ELF-1 (cell line): ENCODE measurements at regions not wholly inside any gene's neighbourhood (a gene's known extent, or its start where the extent isn't known, plus 50 kb on each side); places are given as distances from the start of the nearest gene placed in this dataset.
"Not testable (repeated sequence)": the region's sequence is repeated elsewhere in the genome, so short reads cannot be mapped to it uniquely, and the experiment has no call there.

ENCODE experiments used
- DNase-seq: peaks from one replicate; pipeline ENCODE4 v3.0.0-alpha.2; 2016; ENCODE audit warnings: low read depth, low spot score

DNA sequence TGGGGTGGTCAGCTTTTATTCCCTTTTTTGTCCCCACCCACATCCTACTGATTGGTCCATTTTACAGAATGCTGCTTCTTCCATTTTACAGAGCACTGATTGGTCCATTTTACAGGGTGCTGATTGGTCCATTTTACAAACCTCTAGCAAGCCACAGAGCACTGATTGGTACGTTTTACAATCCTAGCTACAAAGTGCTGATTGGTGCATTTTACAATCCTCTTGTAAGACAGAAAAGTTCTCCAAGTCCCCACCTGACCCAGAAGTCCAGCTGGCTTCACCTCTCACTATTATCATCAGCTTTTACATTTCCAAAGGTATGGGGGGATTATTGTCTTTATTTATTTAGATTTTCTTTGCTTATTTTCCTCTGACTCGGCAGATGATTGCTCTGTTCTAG, 390.4 kb upstream of the STXBP6 start:
- not testable (repeated sequence) for DNase-seq

DNA sequence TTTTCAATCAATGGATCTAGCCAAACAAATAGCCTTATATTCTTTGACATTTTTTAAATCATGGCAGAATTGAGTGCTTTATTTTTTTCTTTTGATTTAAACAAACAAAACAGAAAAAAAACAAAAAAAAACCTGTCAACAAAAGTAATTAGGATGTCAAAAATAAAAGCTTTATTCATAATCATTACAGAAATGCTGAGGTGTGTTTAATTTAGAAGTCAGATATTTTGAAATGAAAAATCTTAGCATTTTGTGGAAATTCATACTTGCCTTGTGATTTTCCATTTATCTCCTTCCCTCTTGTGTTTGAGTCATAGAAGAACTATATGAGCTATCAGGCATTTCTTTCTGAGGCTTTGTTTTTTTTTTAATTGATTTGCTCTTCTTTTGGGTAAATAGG, 387.0 kb upstream of the STXBP6 start:
- DNase-seq = no peak

DNA sequence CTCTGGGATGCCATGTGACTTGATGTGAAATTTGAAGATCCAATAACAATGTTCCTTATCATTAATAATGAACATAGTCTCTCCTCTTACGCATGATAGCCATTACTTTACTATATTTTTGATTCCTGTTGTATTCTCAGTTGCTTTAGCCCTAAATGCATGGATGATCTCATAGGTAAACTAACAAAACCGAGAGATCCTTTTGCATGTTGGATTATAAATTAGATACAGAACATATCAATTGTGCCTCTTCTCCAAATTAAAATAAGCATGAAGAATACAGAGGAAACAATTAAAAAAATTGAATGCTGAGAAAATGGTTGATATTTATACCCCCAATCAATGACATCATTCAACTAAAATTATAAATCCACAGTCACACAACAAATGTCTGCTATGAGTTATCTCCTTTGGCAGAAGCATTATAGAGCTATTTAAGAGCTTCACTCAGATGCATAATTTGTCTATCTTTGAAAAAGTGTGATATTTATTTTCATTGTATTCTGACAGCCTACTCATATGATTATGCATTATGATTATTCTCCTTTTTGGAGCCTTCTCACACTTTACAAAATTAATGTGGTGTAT, 386.4 kb upstream of the STXBP6 start:
- DNase-seq = no peak

DNA sequence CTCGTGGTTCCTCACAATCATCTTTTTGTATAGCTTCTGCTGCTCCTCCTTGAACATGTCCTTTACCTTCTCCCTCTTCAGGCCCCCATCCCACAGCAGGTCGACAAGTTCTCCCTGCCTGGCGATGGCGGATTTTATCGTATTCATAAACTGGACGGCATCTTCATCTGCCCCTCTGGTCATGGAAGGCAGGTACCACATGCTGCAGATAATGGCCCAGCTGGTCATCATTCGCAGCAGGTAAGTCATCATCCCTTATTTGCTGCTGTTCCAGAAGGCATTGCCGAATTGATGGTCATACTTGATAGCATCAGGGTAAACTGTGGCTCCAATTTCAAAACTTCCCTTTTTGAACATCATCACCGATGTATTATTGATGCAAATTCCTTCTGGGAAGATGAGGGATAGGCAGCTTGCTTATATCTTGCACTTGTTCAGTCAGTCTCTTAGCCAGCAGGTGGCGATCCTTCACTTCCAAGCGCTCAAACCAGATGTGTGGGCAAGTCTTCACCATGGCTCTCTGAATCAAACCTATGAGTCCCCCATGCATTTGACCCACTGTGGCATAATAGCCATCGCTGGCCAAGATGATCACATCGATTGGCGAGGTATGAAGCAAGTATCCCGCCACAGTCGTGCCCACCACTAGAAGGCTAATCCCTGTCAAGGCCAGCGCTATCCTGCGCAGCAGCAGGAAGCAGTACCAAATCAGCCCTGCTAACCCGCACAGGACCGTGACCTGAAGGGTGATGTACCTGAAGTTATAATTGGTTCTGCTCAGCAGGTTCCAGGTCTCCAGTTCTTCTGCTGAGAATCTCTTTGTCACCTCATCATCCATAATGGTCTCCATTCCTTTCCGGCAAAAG, 381.5 kb upstream of the STXBP6 start:
- DNase-seq = peak; percentile 51

DNA sequence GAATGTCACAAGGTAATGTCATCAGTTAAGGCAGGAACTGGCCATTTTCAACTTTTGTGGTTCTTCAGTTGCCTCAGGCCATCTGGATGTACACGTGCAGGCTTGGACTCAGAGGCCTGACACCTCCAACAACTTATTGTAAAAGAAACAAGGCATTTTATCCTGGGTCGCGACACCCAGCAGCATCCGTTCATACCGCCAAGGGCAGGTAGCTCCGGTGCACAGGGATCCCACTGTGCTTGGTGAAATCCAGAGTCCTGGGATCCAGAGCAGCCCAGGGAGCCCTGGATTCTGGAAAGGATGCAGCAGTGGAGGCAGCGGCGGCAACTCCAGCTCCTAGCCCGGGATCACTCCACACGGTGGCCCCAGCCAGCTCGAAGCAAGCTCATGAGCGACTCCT, 380.9 kb upstream of the STXBP6 start:
- no peak for DNase-seq

DNA sequence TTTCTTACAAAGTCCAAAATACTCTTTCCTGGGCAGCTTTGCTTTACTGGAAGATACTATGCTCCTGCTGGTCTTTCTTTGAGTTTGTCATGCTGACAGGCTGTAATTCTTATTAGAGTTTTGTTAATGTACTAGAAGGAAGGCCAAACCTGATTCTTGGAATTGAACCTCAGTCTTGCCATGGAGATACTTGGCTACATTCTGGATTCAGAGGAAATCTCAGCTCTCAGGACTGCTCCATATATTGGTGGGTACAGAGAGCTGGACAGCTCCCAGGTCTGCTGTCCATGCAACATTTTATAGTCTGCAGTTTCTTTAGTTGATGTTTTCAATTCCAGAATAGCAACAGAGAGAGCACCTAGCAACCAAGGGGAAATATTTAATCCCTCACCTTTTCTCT, 363.1 kb upstream of the STXBP6 start:
- no peak for DNase-seq

DNA sequence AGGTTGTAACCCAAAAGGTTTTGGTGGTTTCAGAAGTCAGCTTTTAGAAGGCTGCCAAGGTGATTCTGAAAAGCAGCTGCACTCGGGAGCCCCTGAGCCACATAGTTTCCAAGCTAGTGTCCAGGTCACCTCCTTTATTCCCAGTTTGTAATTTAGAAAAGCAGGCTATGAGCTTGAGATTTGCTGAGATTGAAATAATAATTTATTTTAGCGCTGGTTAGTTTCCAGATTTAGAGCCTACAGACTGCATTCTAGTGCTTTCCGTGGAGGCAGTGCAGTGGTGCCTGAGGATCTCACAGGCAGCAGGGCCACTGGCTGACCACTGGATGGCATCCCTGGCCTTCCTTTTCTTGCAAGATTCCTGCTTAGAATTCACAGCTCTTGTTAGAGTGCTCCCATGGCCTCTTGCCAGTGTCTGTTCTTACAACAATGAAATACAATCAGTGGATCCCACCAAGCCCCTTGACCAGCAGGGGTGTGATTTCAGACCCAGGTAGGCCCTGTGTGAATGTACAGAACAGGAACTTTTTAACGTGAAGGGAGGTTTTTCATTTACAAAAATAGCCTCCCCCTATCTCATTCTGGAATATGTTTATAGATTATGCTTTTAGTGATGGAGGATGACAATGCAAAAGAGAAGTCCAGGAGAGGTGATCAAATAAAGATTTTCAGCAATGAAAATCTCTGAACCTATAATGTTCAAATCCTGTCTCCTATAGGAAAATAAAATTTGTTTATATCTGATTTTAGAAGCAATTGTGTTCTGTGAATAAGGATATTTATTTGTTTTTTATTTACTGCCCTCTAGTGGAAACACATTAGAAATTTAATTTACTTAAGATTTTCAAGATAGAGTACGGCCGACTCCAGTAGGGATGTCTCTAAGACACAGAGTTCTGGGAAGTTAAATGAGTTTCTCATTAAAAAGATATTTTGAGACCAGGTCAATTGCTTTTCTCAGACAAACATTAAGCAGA, 362.1 kb upstream of the STXBP6 start:
- DNase-seq = peak; percentile 24

DNA sequence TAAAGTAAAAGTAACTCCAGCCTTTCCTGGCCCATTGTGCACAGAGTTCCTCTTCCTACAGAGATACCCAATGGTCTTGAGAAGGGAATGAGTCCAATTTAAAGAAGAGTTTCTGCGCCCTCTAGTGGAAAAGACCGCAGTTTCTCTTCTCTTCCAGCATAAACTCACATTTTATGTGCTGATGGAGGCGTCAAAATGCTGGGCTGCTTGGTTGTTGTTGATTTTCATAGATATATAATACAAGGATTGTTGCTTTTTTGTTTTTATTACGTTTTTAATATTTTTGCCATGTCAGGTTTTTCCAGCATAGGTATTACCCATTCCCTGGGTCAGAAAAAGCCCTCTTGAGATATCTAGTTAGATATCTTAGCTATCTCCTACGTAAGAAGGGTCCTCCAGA, 356.9 kb upstream of the STXBP6 start:
- peak; percentile 65 for DNase-seq

DNA sequence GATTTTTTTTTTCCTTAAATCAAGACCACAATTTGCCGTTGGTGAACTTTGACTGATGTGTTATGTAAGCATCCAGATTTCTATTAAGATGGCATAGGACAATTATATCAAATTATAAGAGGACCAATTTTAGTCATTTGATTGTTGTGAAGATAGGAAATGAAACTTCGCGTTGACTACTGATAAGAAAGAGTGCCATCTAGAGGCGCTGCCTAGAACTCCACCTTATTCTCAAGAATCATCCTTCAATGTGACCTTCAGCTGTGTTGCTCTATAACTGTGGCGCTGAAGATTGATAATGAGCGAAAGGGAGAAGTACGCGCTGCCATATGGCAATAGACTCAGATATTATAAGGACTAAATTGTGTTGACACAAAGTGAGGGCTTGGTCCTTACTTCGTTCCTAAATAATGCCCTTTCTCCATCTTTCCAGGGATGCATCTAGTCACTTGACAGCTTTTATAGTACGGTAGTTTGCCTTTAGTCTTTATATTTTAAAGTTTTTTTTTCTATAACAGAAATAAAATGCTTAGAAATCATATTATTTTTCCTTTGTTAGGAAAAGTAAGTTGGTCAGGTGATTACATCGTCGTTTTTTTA, 350.8 kb upstream of the STXBP6 start:
- no peak for DNase-seq

DNA sequence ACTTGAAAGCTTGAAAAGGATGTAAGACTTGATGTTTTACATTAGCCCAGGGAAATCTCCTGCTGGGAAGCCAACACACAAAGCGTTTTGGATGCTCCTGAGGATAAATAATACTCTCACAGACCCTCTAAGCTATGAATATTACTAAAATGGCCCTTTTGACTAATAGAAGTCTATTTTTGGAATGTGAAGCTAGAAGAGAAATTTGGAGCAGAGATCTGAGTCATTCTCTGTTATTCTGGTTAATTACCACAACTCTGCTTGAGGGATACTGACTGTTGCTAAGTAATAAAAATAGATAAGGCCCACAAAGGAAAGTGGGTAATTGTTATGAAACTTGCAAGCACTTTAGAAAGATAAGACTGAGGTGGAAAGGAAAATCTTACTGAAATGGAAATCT, 346.2 kb upstream of the STXBP6 start:
- DNase-seq = no peak

DNA sequence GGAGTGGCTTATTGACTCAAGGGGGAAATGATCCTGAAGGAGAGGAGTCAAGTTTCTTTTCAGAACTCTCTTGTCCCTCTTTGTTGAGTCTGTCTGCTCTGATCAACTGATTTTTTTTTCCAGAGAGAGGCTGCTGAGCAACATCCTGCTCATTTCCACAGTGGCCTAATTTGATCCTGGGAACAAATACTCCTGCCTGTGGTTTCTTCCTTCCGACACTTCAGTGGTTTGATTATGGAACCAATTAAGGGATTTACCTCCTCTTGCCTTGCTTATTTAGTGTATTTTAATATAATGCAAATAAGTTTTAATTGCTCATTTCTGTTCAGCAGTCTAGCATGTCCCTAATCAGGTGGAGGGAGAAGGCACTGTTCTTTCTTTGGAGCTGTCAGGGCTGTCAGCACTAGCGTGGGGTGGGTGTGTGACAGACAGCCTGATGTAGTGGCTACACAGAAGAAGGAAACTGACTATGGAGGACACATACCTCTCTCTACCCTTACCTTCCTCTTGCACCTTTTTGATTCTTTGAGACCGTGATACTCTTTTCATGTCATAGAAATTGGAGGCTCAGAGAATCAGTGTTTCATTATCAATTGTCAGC, 344.9 kb upstream of the STXBP6 start:
- DNase-seq = no peak

DNA sequence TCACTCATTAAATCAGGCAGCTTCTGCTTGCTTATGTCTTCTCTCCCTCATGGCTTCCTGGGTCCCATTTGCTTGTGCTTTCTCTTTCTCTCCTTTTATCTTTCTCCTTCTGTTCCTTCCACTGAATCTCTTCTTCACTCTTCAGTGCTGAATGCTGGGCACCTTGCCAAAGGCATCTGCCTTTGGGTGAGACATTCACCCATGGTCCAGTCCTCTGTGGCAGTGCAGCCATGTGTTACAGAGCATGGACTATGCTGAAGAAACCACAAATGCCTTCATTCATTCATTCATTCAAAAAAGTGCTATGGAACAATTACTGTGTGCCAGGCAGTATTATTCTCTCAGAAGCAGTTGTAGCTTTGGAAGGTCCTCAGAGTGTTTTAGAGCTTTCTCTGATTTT, 344.4 kb upstream of the STXBP6 start:
- no peak for DNase-seq

DNA sequence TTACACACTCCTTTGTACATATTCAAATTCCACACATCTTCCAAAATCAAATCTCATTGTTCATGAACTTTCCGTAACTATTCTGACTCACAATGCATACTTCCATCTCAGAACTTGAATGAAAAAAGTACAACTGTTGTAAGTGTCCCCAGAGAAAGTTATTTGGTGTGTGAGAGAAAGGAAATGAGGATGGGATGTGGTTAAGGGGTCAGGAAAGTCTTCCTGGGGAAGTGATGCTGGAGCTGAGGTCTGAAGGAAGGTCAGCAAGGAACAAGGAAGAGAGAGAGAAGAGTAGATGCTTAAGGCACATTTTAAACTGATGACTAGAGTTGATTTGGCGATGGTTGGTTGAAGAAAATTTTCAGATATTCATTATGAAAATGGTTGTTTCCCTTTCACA, 340.0 kb upstream of the STXBP6 start:
- DNase-seq = no peak

DNA sequence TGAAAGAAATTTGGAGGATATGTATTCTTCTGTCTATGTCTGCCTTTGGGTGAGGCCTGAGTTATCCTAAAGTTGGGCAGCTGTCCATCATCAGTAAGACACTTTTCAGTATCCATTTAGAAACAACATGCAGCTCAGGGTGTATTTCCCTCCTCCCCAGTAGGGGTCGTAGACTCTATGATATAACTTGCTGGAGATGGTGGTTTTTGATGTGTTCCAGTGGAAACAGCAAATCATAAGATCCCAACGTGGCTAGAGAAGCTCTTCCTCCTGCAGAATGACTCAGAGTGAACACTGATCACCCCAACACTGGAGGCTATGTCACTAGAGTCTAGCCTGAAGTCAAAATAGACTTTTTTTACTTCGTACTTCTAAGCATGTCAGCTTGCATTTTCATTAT, 331.6 kb upstream of the STXBP6 start:
- DNase-seq = no peak

DNA sequence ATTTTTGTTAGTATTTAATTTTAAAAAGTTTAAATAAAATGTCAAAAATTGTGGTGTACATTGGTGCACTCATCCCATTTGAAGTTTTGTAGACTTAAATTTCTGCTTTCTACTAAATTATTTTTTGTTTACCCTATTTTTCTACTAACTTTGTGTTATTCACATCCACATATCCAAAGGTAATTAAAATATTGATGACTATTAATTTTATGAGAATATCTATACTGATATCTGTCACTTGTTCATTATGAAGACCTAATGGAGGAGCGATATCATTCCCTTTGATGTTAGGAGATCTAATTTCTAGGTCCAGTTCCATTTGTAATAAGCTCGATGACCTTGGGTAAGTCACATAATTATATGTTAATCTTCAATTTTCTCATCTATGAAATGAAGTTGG, 325.7 kb upstream of the STXBP6 start:
- no peak for DNase-seq

DNA sequence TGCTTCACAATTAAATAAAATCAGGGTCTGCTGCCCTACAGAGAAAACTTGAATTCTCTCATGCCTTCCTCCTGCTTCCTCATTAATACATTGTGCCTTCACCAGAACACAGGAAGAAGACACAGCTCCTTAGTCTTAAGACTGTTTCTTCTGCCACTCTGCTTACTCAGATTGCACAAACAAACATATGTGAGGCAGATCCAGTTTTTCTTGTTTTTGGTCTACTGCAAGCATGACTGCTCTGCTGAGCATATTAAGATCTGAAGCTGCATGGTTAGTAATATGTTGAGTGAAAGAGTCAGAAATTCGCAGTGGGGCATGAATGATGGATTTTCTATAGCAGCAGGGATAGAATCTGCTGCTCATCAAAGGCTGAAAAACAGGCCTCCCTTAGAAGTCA, 321.1 kb upstream of the STXBP6 start:
- no peak for DNase-seq

DNA sequence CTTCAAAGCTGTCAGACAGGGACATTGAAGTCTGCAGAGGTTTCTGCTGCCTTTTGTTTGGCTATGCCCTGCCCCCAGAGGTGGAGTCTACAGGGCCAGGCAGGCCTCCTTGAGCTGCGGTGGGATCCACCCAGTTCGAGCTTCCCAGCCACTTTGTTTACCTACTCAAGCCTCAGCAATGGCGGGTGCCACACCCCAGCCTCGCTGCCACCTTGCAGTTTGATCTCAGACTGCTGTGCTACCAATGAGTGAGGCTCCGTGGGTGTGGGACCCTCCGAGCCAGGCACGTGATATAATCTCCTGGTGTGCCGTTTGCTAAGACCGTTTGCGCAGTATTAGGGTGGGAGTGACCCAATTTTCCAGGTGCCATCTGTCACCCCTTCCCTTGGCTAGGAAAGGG, 320.1 kb upstream of the STXBP6 start:
- DNase-seq = not testable (repeated sequence)

DNA sequence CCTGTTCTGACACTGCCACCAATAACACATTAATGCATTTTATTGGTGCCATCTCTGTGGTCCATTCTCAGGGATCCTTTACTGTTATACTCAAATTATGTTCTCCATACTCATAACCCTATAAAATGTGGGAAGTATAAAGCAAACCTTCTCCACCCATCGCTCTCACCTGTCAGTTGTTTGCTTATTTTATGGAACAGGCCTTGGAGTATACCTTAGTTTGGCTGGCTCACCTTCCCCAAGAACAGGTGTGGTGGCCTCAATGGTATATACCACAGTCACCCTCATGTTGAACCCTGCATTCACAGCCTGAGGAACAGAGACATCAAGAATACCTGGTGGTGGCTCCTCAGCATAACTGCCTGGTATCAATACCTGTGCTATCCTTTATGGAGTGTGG, 308.4 kb upstream of the STXBP6 start:
- no peak for DNase-seq

DNA sequence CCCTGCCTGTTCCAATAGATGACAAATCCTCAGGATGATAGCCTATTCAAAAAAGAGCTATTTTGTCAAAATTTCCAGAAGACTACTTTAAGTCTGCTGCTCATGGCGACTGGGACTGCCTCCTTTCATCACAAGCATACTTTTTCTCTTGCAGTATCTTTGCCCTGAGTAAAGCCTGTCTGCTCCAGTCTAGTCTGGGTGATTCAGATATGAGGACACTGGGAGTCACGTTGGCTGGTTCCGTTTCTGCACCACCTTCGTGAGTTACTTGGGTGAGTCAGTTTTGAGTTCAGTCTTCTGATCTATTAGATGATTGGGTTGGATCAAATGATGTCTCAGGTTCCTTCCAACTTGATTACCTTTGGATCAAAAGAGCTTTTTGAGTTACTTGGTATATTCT, 301.3 kb upstream of the STXBP6 start:
- no peak for DNase-seq

DNA sequence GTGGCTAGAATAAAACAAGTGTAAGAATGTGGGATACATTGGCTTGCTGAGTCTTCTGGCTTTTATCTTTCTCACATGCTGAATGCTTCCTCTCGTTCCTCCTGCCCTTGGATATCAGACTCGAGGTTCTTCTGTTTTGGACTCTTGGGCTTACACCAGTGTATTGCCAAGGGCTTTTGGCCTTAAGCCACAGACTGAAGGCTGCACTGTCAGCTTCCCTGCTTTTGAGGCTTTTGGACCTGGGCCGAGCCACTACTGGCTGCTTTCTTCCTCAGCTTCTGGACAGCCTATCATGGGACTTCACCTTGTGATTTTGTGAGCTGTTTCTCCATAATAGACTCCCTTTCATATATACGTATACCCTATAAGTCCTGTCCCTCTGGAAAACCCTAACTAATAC, 300.9 kb upstream of the STXBP6 start:
- no peak for DNase-seq

DNA sequence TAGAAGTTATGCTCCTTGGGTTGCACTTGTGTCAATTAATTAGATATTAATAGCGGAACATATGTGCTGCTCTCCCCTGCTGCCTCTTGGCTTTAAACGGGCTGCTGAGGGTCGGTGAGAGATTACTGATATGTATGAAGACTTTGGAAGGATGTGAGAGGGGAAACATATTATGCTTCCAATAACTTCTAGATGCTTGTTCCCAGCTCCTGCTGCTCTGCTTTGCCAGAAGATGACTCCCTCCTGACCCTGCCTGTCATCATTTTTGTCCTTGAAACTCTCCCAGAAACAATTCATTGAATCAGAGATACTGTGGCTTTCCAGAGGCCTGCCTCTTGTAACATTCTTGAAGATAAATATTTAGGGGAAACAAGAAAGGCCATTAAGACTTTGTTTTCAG, 300.1 kb upstream of the STXBP6 start:
- DNase-seq = no peak

DNA sequence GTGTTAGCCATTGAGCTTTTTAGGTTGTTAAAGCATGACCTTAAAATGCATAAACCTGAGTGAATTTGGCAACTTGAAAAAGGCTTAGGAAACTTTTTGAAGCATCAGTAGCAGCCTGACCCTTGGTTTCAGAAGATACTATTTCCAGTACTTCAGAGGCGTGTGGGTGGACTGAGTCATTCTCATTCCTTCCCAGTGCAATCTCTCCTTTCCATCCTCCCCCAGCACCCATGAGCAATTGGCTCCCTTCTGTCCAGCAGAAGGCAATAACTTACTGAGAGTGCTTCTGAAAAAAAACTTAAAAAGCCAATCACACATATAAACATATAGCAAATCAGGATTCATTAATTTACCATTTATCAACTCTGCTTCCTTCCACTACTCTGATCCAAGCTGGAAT, 299.3 kb upstream of the STXBP6 start:
- DNase-seq = no peak
